ENCODE measurements at regions not wholly inside any gene's neighbourhood (a gene's known extent, or its start where the extent isn't known, plus 50 kb on each side); places are given as distances from the start of the nearest gene placed in this dataset.
A peak's percentile ranks its signal among the peaks of the same experiment; 100 is the strongest.

GRCh38 chr3:163852233-163852632, 1226.1 kb downstream of the SI start:
- no peak overlapping the region for H3K4ac ChIP-seq (ENCODE audit: low read depth, low read length)
- H3K9ac ChIP-seq (ENCODE audit: low read length), result no peak overlapping the region
- H4K8ac ChIP-seq (ENCODE audit: low read depth, low read length), result no peak overlapping the region
- H3K27ac ChIP-seq (ENCODE audit: low read depth, low read length), result no peak overlapping the region
- no peaks in the 10 kb centered on the region for H3K27me3 ChIP-seq (ENCODE audit: insufficient read depth, low read length, poor library complexity)
- no peak overlapping the region for H2BK5ac ChIP-seq (ENCODE audit: low read length)
- no peaks in the 10 kb centered on the region for H3K79me1 ChIP-seq (ENCODE audit: low read length)
- no peak overlapping the region for H2BK120ac ChIP-seq (ENCODE audit: low read depth, low read length)
- H4K5ac ChIP-seq (ENCODE audit: low read length), result no peak overlapping the region
- H2BK15ac ChIP-seq (replicated peaks; ENCODE audit: low read depth), result no peak overlapping the region
- no peaks in the 10 kb centered on the region for H3K36me3 ChIP-seq (ENCODE audit: control insufficient read depth, insufficient read depth, low read length)
- H3K23ac ChIP-seq (ENCODE audit: low read length), result no peak overlapping the region
- no peaks in the 10 kb centered on the region for H3K79me2 ChIP-seq (ENCODE audit: control insufficient read depth, insufficient read depth, low read length)
- H3K18ac ChIP-seq (ENCODE audit: low read length), result no peak overlapping the region
- H2AK5ac ChIP-seq (ENCODE audit: low read length), result no peak overlapping the region
- WGBS (ENCODE audit: extremely low coverage, insufficient coverage, low lambda C conversion rate), result no CpG with 5 or more reads among the region's 2 CpGs
- H3K4me1 ChIP-seq (ENCODE audit: control insufficient read depth, low read depth, low read length), result no peaks in the 10 kb centered on the region
- H3K4me2 ChIP-seq (ENCODE audit: low read length), result no peak overlapping the region
- H3K4me3 ChIP-seq (ENCODE audit: low read length), result no peak overlapping the region
- H3K56ac ChIP-seq (ENCODE audit: low read length), result no peak overlapping the region
- DNase-seq, result no peak

GRCh38 chr3:163838769-163839168, 1239.5 kb downstream of the SI start:
- H3K4me2 ChIP-seq (ENCODE audit: low read length), result no peak overlapping the region
- no peak overlapping the region for H4K8ac ChIP-seq (ENCODE audit: low read depth, low read length)
- no peak overlapping the region for H3K23ac ChIP-seq (ENCODE audit: low read length)
- no peaks in the 10 kb centered on the region for H3K36me3 ChIP-seq (ENCODE audit: control insufficient read depth, insufficient read depth, low read length)
- no peak overlapping the region for H4K5ac ChIP-seq (ENCODE audit: low read length)
- H3K4me1 ChIP-seq (ENCODE audit: control insufficient read depth, low read depth, low read length), result no peaks in the 10 kb centered on the region
- H3K9ac ChIP-seq (ENCODE audit: low read length), result no peak overlapping the region
- no peak overlapping the region for H2BK5ac ChIP-seq (ENCODE audit: low read length)
- no peak overlapping the region for H3K4me3 ChIP-seq (ENCODE audit: low read length)
- no peak overlapping the region for H2BK120ac ChIP-seq (ENCODE audit: low read depth, low read length)
- DNase-seq, result peak; percentile 45
- no peaks in the 10 kb centered on the region for H3K27me3 ChIP-seq (ENCODE audit: insufficient read depth, low read length, poor library complexity)
- no peak overlapping the region for H3K27ac ChIP-seq (ENCODE audit: low read depth, low read length)
- no peak overlapping the region for H3K4ac ChIP-seq (ENCODE audit: low read depth, low read length)
- no peaks in the 10 kb centered on the region for H3K79me1 ChIP-seq (ENCODE audit: low read length)
- WGBS (ENCODE audit: extremely low coverage, insufficient coverage, low lambda C conversion rate), result no CpG with 5 or more reads among the region's 4 CpGs
- H2BK15ac ChIP-seq (replicated peaks; ENCODE audit: low read depth), result no peak overlapping the region
- H2AK5ac ChIP-seq (ENCODE audit: low read length), result no peak overlapping the region
- no peak overlapping the region for H3K18ac ChIP-seq (ENCODE audit: low read length)
- no peak overlapping the region for H3K56ac ChIP-seq (ENCODE audit: low read length)
- H3K79me2 ChIP-seq (ENCODE audit: control insufficient read depth, insufficient read depth, low read length), result no peaks in the 10 kb centered on the region

GRCh38 chr3:163832547-163832946, 1245.7 kb downstream of the SI start:
- Histone ChIP-seq H3K4me2 (ENCODE audit: low read length) (no peak overlapping the region), H2BK15ac (replicated peaks; ENCODE audit: low read depth) (no peak overlapping the region), H3K36me3 (ENCODE audit: control insufficient read depth, insufficient read depth, low read length) (no peaks in the 10 kb centered on the region), H3K56ac (ENCODE audit: low read length) (no peak overlapping the region), H3K79me2 (ENCODE audit: control insufficient read depth, insufficient read depth, low read length) (no peaks in the 10 kb centered on the region), H2AK5ac (ENCODE audit: low read length) (no peak overlapping the region), H2BK120ac (ENCODE audit: low read depth, low read length) (no peak overlapping the region), H3K4ac (ENCODE audit: low read depth, low read length) (no peak overlapping the region), H3K27ac (ENCODE audit: low read depth, low read length) (no peak overlapping the region), H3K9ac (ENCODE audit: low read length) (no peak overlapping the region), H3K4me3 (ENCODE audit: low read length) (no peak overlapping the region), H3K79me1 (ENCODE audit: low read length) (no peaks in the 10 kb centered on the region), H3K27me3 (ENCODE audit: insufficient read depth, low read length, poor library complexity) (no peaks in the 10 kb centered on the region), H4K8ac (ENCODE audit: low read depth, low read length) (no peak overlapping the region), H4K5ac (ENCODE audit: low read length) (no peak overlapping the region), H3K4me1 (ENCODE audit: control insufficient read depth, low read depth, low read length) (no peaks in the 10 kb centered on the region), H2BK5ac (ENCODE audit: low read length) (no peak overlapping the region), H3K18ac (ENCODE audit: low read length) (no peak overlapping the region), H3K23ac (ENCODE audit: low read length) (no peak overlapping the region)
- no peak for DNase-seq
- no CpG with 5 or more reads among the region's 2 CpGs for WGBS (ENCODE audit: extremely low coverage, insufficient coverage, low lambda C conversion rate)

GRCh38 chr3:163821841-163822240, 1256.5 kb downstream of the SI start:
- Histone ChIP-seq H2BK5ac (ENCODE audit: low read length) (no peak overlapping the region), H3K27me3 (ENCODE audit: insufficient read depth, low read length, poor library complexity) (no peaks in the 10 kb centered on the region), H3K9ac (ENCODE audit: low read length) (no peak overlapping the region), H3K79me1 (ENCODE audit: low read length) (no peaks in the 10 kb centered on the region), H2AK5ac (ENCODE audit: low read length) (no peak overlapping the region), H3K4me2 (ENCODE audit: low read length) (no peak overlapping the region), H4K5ac (ENCODE audit: low read length) (no peak overlapping the region), H2BK15ac (replicated peaks; ENCODE audit: low read depth) (no peak overlapping the region), H3K36me3 (ENCODE audit: control insufficient read depth, insufficient read depth, low read length) (no peaks in the 10 kb centered on the region), H3K4ac (ENCODE audit: low read depth, low read length) (no peak overlapping the region), H3K56ac (ENCODE audit: low read length) (no peak overlapping the region), H3K4me1 (ENCODE audit: control insufficient read depth, low read depth, low read length) (no peaks in the 10 kb centered on the region), H3K4me3 (ENCODE audit: low read length) (no peak overlapping the region), H3K27ac (ENCODE audit: low read depth, low read length) (no peak overlapping the region), H4K8ac (ENCODE audit: low read depth, low read length) (no peak overlapping the region), H2BK120ac (ENCODE audit: low read depth, low read length) (no peak overlapping the region), H3K79me2 (ENCODE audit: control insufficient read depth, insufficient read depth, low read length) (no peaks in the 10 kb centered on the region), H3K23ac (ENCODE audit: low read length) (no peak overlapping the region), H3K18ac (ENCODE audit: low read length) (no peak overlapping the region)
- no CpG with 5 or more reads among the region's 1 CpG for WGBS (ENCODE audit: extremely low coverage, insufficient coverage, low lambda C conversion rate)
- DNase-seq, result no peak

GRCh38 chr3:163817015-163817414, 1261.3 kb downstream of the SI start:
- no peak overlapping the region for H3K4ac ChIP-seq (ENCODE audit: low read depth, low read length)
- no peak overlapping the region for H3K4me2 ChIP-seq (ENCODE audit: low read length)
- H3K4me3 ChIP-seq (ENCODE audit: low read length), result no peak overlapping the region
- H3K79me1 ChIP-seq (ENCODE audit: low read length), result no peaks in the 10 kb centered on the region
- H3K9ac ChIP-seq (ENCODE audit: low read length), result no peak overlapping the region
- no peaks in the 10 kb centered on the region for H3K36me3 ChIP-seq (ENCODE audit: control insufficient read depth, insufficient read depth, low read length)
- no peak overlapping the region for H2AK5ac ChIP-seq (ENCODE audit: low read length)
- no peaks in the 10 kb centered on the region for H3K4me1 ChIP-seq (ENCODE audit: control insufficient read depth, low read depth, low read length)
- H3K27me3 ChIP-seq (ENCODE audit: insufficient read depth, low read length, poor library complexity), result no peaks in the 10 kb centered on the region
- no peak overlapping the region for H2BK15ac ChIP-seq (replicated peaks; ENCODE audit: low read depth)
- H2BK120ac ChIP-seq (ENCODE audit: low read depth, low read length), result no peak overlapping the region
- no peak for DNase-seq
- H2BK5ac ChIP-seq (ENCODE audit: low read length), result no peak overlapping the region
- H3K56ac ChIP-seq (ENCODE audit: low read length), result no peak overlapping the region
- no CpG with 5 or more reads among the region's 6 CpGs for WGBS (ENCODE audit: extremely low coverage, insufficient coverage, low lambda C conversion rate)
- no peaks in the 10 kb centered on the region for H3K79me2 ChIP-seq (ENCODE audit: control insufficient read depth, insufficient read depth, low read length)
- no peak overlapping the region for H3K23ac ChIP-seq (ENCODE audit: low read length)
- H3K27ac ChIP-seq (ENCODE audit: low read depth, low read length), result no peak overlapping the region
- no peak overlapping the region for H3K18ac ChIP-seq (ENCODE audit: low read length)
- no peak overlapping the region for H4K8ac ChIP-seq (ENCODE audit: low read depth, low read length)
- H4K5ac ChIP-seq (ENCODE audit: low read length), result no peak overlapping the region

- no peaks in the 10 kb centered on the region for H3K79me2 ChIP-seq (ENCODE audit: control insufficient read depth, insufficient read depth, low read length)
- no peak overlapping the region for H4K8ac ChIP-seq (ENCODE audit: low read depth, low read length)
- no peak overlapping the region for H3K18ac ChIP-seq (ENCODE audit: low read length)
- H2AK5ac ChIP-seq (ENCODE audit: low read length), result no peak overlapping the region
- H2BK120ac ChIP-seq (ENCODE audit: low read depth, low read length), result no peak overlapping the region
- H3K4ac ChIP-seq (ENCODE audit: low read depth, low read length), result no peak overlapping the region
- no peak for DNase-seq
- H3K4me1 ChIP-seq (ENCODE audit: control insufficient read depth, low read depth, low read length), result no peaks in the 10 kb centered on the region
- H3K27ac ChIP-seq (ENCODE audit: low read depth, low read length), result no peak overlapping the region
- H3K56ac ChIP-seq (ENCODE audit: low read length), result no peak overlapping the region
- no peak overlapping the region for H3K9ac ChIP-seq (ENCODE audit: low read length)
- no peaks in the 10 kb centered on the region for H3K79me1 ChIP-seq (ENCODE audit: low read length)
- no peak overlapping the region for H2BK15ac ChIP-seq (replicated peaks; ENCODE audit: low read depth)
- H3K23ac ChIP-seq (ENCODE audit: low read length), result no peak overlapping the region
- no peak overlapping the region for H3K4me3 ChIP-seq (ENCODE audit: low read length)
- H3K36me3 ChIP-seq (ENCODE audit: control insufficient read depth, insufficient read depth, low read length), result no peaks in the 10 kb centered on the region
- no peak overlapping the region for H2BK5ac ChIP-seq (ENCODE audit: low read length)
- no peak overlapping the region for H3K4me2 ChIP-seq (ENCODE audit: low read length)
- H3K27me3 ChIP-seq (ENCODE audit: insufficient read depth, low read length, poor library complexity), result no peaks in the 10 kb centered on the region
- no peak overlapping the region for H4K5ac ChIP-seq (ENCODE audit: low read length)
These were observed 1264.4 kb downstream of the SI start for GRCh38 chr3:163813935-163814334.

Data from mesendoderm (in vitro differentiated cells).